Mesenchymal stem cell (in vitro differentiated cells and primary cell): ENCODE measurements at regions not wholly inside any gene's neighbourhood (a gene's known extent, or its start where the extent isn't known, plus 50 kb on each side); places are given as distances from the start of the nearest gene placed in this dataset.

ENCODE experiments used
- DNase-seq: peaks from one replicate; pipeline ENCODE4 v3.0.0-alpha.2; 2013
- H2AFZ ChIP-seq: one replicate; pipeline ENCODE4 v1.6.1; 2013; ENCODE audit warnings: low read depth, mild to moderate bottlenecking, control low read depth, inconsistent platforms, low read length, moderate library complexity
- H2AK5ac ChIP-seq: 2 replicates; pipeline ENCODE4 v1.6.1; 2013; ENCODE audit warnings: low read length, moderate library complexity, mild to moderate bottlenecking, inconsistent platforms; ENCODE audit not compliant: severe bottlenecking
- H2BK120ac ChIP-seq: one replicate; pipeline ENCODE4 v1.6.1; 2013; ENCODE audit warnings: low read depth, mild to moderate bottlenecking, inconsistent platforms, low read length, moderate library complexity
- H2BK12ac ChIP-seq, 2 experiments: one replicate each; pipeline ENCODE4 v1.6.1; 2013; ENCODE audit warnings: inconsistent platforms in 2 of 2, low read length in 2 of 2, mild to moderate bottlenecking in 2 of 2, moderate library complexity in 2 of 2, control low read depth in 1 of 2
- H2BK15ac ChIP-seq: one replicate; pipeline ENCODE4 v1.6.1; 2013; ENCODE audit warnings: mild to moderate bottlenecking, low read depth, inconsistent platforms; ENCODE audit not compliant: poor library complexity, severe bottlenecking
- H2BK5ac ChIP-seq: 2 replicates; pipeline ENCODE4 v1.6.1; 2013; ENCODE audit warnings: low read depth, mild to moderate bottlenecking, low read length, control low read depth, inconsistent platforms; ENCODE audit not compliant: poor library complexity, severe bottlenecking
- H3K14ac ChIP-seq, 2 experiments: one replicate each; pipeline ENCODE4 v1.6.1; 2013; ENCODE audit warnings: inconsistent platforms in 2 of 2, low read length in 2 of 2, control low read depth in 1 of 2, mild to moderate bottlenecking in 1 of 2, moderate library complexity in 1 of 2
- H3K18ac ChIP-seq, 2 experiments: one replicate each; pipeline ENCODE4 v1.6.1; 2013; ENCODE audit warnings: inconsistent platforms in 2 of 2, low read length in 2 of 2, control low read depth in 1 of 2, low read depth in 1 of 2, mild to moderate bottlenecking in 1 of 2
- H3K23ac ChIP-seq, 2 experiments: one replicate each; pipeline ENCODE4 v1.6.1; 2013; ENCODE audit warnings: inconsistent platforms in 2 of 2, low read length in 2 of 2, mild to moderate bottlenecking in 2 of 2, moderate library complexity in 2 of 2, control low read depth in 1 of 2
- H3K27ac ChIP-seq: 2 replicates; pipeline ENCODE4 v1.5.1; 2013; ENCODE audit warnings: mild to moderate bottlenecking, moderate library complexity, low read length, control low read depth, inconsistent platforms; ENCODE audit not compliant: poor library complexity, severe bottlenecking
- H3K27me3 ChIP-seq, 2 experiments: 2 replicates each; pipeline versions ENCODE4 v1.6.1 to v1.7.0; 2013; ENCODE audit warnings: low read length in 2 of 2, mild to moderate bottlenecking in 2 of 2, moderate library complexity in 2 of 2, control low read depth in 1 of 2, inconsistent platforms in 1 of 2; ENCODE audit not compliant: control insufficient read depth in 1 of 2, insufficient read depth in 1 of 2
- H3K36me3 ChIP-seq, 2 experiments: 2 replicates each; pipeline versions ENCODE4 v1.6.1 to v1.7.0; 2013; ENCODE audit warnings: low read length in 2 of 2, control low read depth in 1 of 2, inconsistent platforms in 1 of 2, low read depth in 1 of 2, mild to moderate bottlenecking in 1 of 2; ENCODE audit not compliant: insufficient read depth in 2 of 2, control insufficient read depth in 1 of 2
- H3K4ac ChIP-seq, 2 experiments: one replicate each; pipeline ENCODE4 v1.6.1; 2013; ENCODE audit warnings: inconsistent platforms in 2 of 2, low read length in 2 of 2, mild to moderate bottlenecking in 2 of 2, moderate library complexity in 2 of 2, control low read depth in 1 of 2, low read depth in 1 of 2
- H3K4me1 ChIP-seq: 2 replicates; pipeline ENCODE4 v1.6.1; 2013; ENCODE audit warnings: low read depth, low read length, control low read depth; ENCODE audit not compliant: control insufficient read depth, insufficient read depth
- H3K4me2 ChIP-seq: 2 replicates; pipeline ENCODE4 v1.6.1; 2013; ENCODE audit warnings: low read length, mild to moderate bottlenecking, inconsistent platforms; ENCODE audit not compliant: poor library complexity, severe bottlenecking
- H3K4me3 ChIP-seq, 2 experiments: 2 replicates each; pipeline versions ENCODE4 v1.5.1 to v1.7.0; 2013; ENCODE audit warnings: low read length in 2 of 2, mild to moderate bottlenecking in 2 of 2, control low read depth in 1 of 2, low read depth in 1 of 2; ENCODE audit not compliant: insufficient read depth in 1 of 2
- H3K79me1 ChIP-seq: replicated peaks from 2 replicates; pipeline ENCODE4 v1.6.1; 2013; ENCODE audit warnings: mild to moderate bottlenecking, control low read depth, low read length, inconsistent platforms; ENCODE audit not compliant: poor library complexity, severe bottlenecking
- H3K9ac ChIP-seq: 2 replicates; pipeline ENCODE4 v1.7.0; 2013; ENCODE audit warnings: mild to moderate bottlenecking, low read length, moderate library complexity
- H3K9me3 ChIP-seq: 2 replicates; pipeline ENCODE4 v1.7.0; 2013; ENCODE audit warnings: mild to moderate bottlenecking, low read length; ENCODE audit not compliant: control insufficient read depth
- H4K8ac ChIP-seq: one replicate; pipeline ENCODE4 v1.6.1; 2013; ENCODE audit warnings: inconsistent platforms, mild to moderate bottlenecking, low read length, moderate library complexity
- H4K91ac ChIP-seq: one replicate; pipeline ENCODE4 v1.6.1; 2013; ENCODE audit warnings: mild to moderate bottlenecking, low read length, inconsistent platforms
- WGBS: methylation state at CpG from one replicate; pipeline ENCODE4 v1.1.7; 2013; ENCODE audit warnings: mixed read lengths; 5-methylcytosine and 5-hydroxymethylcytosine counted together

- peak overlapping the region in 1 of 2 experiments; percentile 51 for H3K4me3 ChIP-seq
- H2BK5ac ChIP-seq = no peak overlapping the region
- no peaks in the 10 kb centered on the region for H3K36me3 ChIP-seq
- 61% methylated on average over 7 of the region's 8 CpGs for WGBS
- H3K9me3 ChIP-seq = peaks cover 8% of the 10 kb centered on the region
- no peaks in the 10 kb centered on the region for H3K4me1 ChIP-seq
- no peak overlapping the region for H2BK15ac ChIP-seq
- H2AK5ac ChIP-seq = no peak overlapping the region
- H2BK120ac ChIP-seq = no peak overlapping the region
- no peak overlapping the region for H2BK12ac ChIP-seq
- H3K4me2 ChIP-seq = no peak overlapping the region
- no peak overlapping the region for H4K91ac ChIP-seq
- H3K23ac ChIP-seq = no peak overlapping the region
- peak overlapping the region; percentile 79 for H3K9ac ChIP-seq
- H3K79me1 ChIP-seq = no peaks in the 10 kb centered on the region
- no peak overlapping the region for H3K18ac ChIP-seq
- H3K4ac ChIP-seq = no peak overlapping the region
- no peak for DNase-seq
- H3K27ac ChIP-seq = no peak overlapping the region
- no peak overlapping the region for H3K14ac ChIP-seq
- H4K8ac ChIP-seq = no peak overlapping the region
- H3K27me3 ChIP-seq = no peaks in the 10 kb centered on the region
- H2AFZ ChIP-seq = no peak overlapping the region
Observed at GRCh38 chr11:121741761-121742361, 289.1 kb upstream of the SORL1-AS1 start.

GRCh38 chr11:121741351-121741760, 288.6 kb upstream of the SORL1-AS1 start:
- WGBS = 85% methylated on average over 5 of the region's 5 CpGs

GRCh38 chr11:121740902-121741301, 288.1 kb upstream of the SORL1-AS1 start:
- Histone ChIP-seq H3K27me3 (no peaks in the 10 kb centered on the region), H2AFZ (no peak overlapping the region), H3K4me3 (no peak overlapping the region), H3K27ac (no peak overlapping the region), H3K79me1 (no peaks in the 10 kb centered on the region), H4K91ac (no peak overlapping the region), H3K36me3 (no peaks in the 10 kb centered on the region), H3K9ac (peak overlapping the region; percentile 79), H3K23ac (no peak overlapping the region), H3K18ac (no peak overlapping the region), H2BK12ac (no peak overlapping the region), H3K4me2 (no peak overlapping the region), H3K9me3 (peaks cover 8% of the 10 kb centered on the region), H2BK15ac (no peak overlapping the region), H3K4ac (no peak overlapping the region), H4K8ac (no peak overlapping the region), H2BK120ac (no peak overlapping the region), H2AK5ac (no peak overlapping the region), H3K4me1 (no peaks in the 10 kb centered on the region), H2BK5ac (no peak overlapping the region), H3K14ac (no peak overlapping the region)
- no CpG with 5 or more reads among the region's 1 CpG for WGBS
- DNase-seq = no peak

More at GRCh38 chr11:121741351-121741760, 288.6 kb upstream of the SORL1-AS1 start:
- H3K4me2 ChIP-seq = no peak overlapping the region
- H3K27me3 ChIP-seq = no peaks in the 10 kb centered on the region
- H3K18ac ChIP-seq = no peak overlapping the region
- no peak overlapping the region for H2BK120ac ChIP-seq
- no peak overlapping the region for H2BK12ac ChIP-seq
- H4K91ac ChIP-seq = no peak overlapping the region
- no peaks in the 10 kb centered on the region for H3K4me1 ChIP-seq
- no peak overlapping the region for H2AFZ ChIP-seq
- H3K79me1 ChIP-seq = no peaks in the 10 kb centered on the region
- H2BK5ac ChIP-seq = no peak overlapping the region
- H3K14ac ChIP-seq = no peak overlapping the region
- H3K4me3 ChIP-seq = peak overlapping the region in 1 of 2 experiments; percentile 51
- peak overlapping the region; percentile 79 for H3K9ac ChIP-seq
- no peak overlapping the region for H3K23ac ChIP-seq
- no peak for DNase-seq
- peaks cover 8% of the 10 kb centered on the region for H3K9me3 ChIP-seq
- no peak overlapping the region for H2AK5ac ChIP-seq
- no peak overlapping the region for H2BK15ac ChIP-seq
- no peak overlapping the region for H4K8ac ChIP-seq
- no peaks in the 10 kb centered on the region for H3K36me3 ChIP-seq
- no peak overlapping the region for H3K27ac ChIP-seq
- H3K4ac ChIP-seq = no peak overlapping the region

GRCh38 chr11:121733858-121734257, 281.1 kb upstream of the SORL1-AS1 start:
- no peaks in the 10 kb centered on the region for H3K27me3 ChIP-seq
- H3K4me3 ChIP-seq = no peak overlapping the region
- H3K18ac ChIP-seq = no peak overlapping the region
- no peak overlapping the region for H3K23ac ChIP-seq
- no peak overlapping the region for H4K91ac ChIP-seq
- 100% methylated on average over 1 of the region's 1 CpG for WGBS
- no peak overlapping the region for H3K9ac ChIP-seq
- H2AK5ac ChIP-seq = no peak overlapping the region
- H2BK15ac ChIP-seq = no peak overlapping the region
- no peak overlapping the region for H3K27ac ChIP-seq
- H2BK120ac ChIP-seq = no peak overlapping the region
- H2BK12ac ChIP-seq = no peak overlapping the region
- H3K79me1 ChIP-seq = no peaks in the 10 kb centered on the region
- H2AFZ ChIP-seq = no peak overlapping the region
- no peak overlapping the region for H2BK5ac ChIP-seq
- H3K9me3 ChIP-seq = peaks cover 15% of the 10 kb centered on the region
- no peaks in the 10 kb centered on the region for H3K4me1 ChIP-seq
- H3K4me2 ChIP-seq = no peak overlapping the region
- no peak overlapping the region for H3K14ac ChIP-seq
- no peak overlapping the region for H4K8ac ChIP-seq
- no peaks in the 10 kb centered on the region for H3K36me3 ChIP-seq
- no peak overlapping the region for H3K4ac ChIP-seq
- no peak for DNase-seq
